ENCODE measurements at regions not wholly inside any gene's neighbourhood (a gene's known extent, or its start where the extent isn't known, plus 50 kb on each side); places are given as distances from the start of the nearest gene placed in this dataset.
"Not testable (repeated sequence)": the region's sequence is repeated elsewhere in the genome, so short reads cannot be mapped to it uniquely, and the experiment has no call there.

DNA sequence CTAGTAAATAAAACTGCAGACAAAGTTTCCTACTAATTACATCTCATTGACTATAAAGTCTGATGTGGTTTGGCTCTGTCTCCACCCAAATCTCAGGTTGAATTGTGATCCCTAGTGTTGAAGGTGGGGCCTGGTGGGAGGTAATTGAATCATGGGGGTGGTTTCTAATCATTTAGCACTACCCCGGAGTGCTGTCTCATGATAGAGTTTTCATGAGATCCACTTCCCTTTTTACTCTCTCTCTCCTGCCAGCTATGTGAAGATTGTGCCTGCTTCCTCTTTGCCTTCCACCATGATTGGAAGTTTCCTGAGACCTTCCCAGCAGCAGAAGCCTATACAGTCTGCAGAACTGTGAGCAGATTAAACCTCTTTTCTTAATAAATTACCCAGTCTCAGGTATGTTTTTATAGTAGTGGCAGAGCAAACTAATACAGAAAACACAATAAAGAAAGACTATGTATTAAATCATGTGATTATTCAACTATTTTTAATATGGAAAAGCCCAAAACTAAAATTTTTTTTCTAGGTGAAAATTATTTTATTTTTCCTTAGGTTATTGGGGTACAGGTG, 232.1 kb downstream of the FZD1 start:
- H3F3A ChIP-seq (ENCODE audit: control insufficient read depth, insufficient read depth): no peaks in the 10 kb centered on the region

DNA sequence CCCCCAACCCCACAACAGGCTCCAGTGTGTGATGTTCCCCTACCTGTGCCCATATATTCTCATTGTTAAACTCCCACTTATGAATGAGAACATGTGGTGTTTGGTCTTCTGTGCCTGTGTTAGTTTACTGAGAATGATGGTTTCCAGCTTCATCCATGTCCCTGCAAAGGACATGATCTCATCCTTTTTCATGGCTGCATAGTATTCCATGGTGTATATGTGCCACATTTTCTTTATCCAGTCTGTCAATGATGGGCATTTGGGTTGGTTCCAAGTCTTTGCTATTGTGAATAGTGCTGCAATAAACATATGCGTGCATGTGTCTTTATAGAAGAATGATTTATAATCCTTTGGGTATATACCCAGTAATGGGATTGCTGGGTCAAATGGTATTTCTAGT, 233.0 kb downstream of the FZD1 start:
- not testable (repeated sequence) for H3K79me2 ChIP-seq (ENCODE audit: control insufficient read depth, low read length); H3K36me3 ChIP-seq (ENCODE audit: control insufficient read depth, low read length); H3K9me2 ChIP-seq (replicated peaks; ENCODE audit: control insufficient read depth, low read length); H3K9me3 ChIP-seq (ENCODE audit: control insufficient read depth, insufficient read depth, low read length); H3K4me3 ChIP-seq (ENCODE audit: low read length); H4K20me1 ChIP-seq (ENCODE audit: control insufficient read depth, insufficient read depth, low read depth, low read length); H3K4me2 ChIP-seq (ENCODE audit: low read length); H3K27me3 ChIP-seq (ENCODE audit: control insufficient read depth, low read length); H3F3A ChIP-seq (ENCODE audit: control insufficient read depth, insufficient read depth); H3K27ac ChIP-seq (ENCODE audit: low read depth, low read length); H3K4me1 ChIP-seq (ENCODE audit: control insufficient read depth, low read length)

More for the DNA sequence above, 232.1 kb downstream of the FZD1 start:
- Histone ChIP-seq H3K9me2 (replicated peaks; ENCODE audit: control insufficient read depth, low read length) (no peaks in the 10 kb centered on the region), H3K4me3 (ENCODE audit: low read length) (no peak overlapping the region), H4K20me1 (ENCODE audit: control insufficient read depth, insufficient read depth, low read depth, low read length) (no peaks in the 10 kb centered on the region), H3K36me3 (ENCODE audit: control insufficient read depth, low read length) (no peaks in the 10 kb centered on the region), H3K9me3 (ENCODE audit: control insufficient read depth, insufficient read depth, low read length) (no peaks in the 10 kb centered on the region), H3K27me3 (ENCODE audit: control insufficient read depth, low read length) (no peaks in the 10 kb centered on the region), H3K79me2 (ENCODE audit: control insufficient read depth, low read length) (no peaks in the 10 kb centered on the region), H3K27ac (ENCODE audit: low read depth, low read length) (no peak overlapping the region), H3K4me1 (ENCODE audit: control insufficient read depth, low read length) (no peaks in the 10 kb centered on the region), H3K4me2 (ENCODE audit: low read length) (no peak overlapping the region)
- TF ChIP-seq EZH2phosphoT487 (IDR thresholded peaks at IDR 0.05; ENCODE audit: borderline replicate concordance, low read length): no peak
- TF ChIP-seq, protein P1, sequence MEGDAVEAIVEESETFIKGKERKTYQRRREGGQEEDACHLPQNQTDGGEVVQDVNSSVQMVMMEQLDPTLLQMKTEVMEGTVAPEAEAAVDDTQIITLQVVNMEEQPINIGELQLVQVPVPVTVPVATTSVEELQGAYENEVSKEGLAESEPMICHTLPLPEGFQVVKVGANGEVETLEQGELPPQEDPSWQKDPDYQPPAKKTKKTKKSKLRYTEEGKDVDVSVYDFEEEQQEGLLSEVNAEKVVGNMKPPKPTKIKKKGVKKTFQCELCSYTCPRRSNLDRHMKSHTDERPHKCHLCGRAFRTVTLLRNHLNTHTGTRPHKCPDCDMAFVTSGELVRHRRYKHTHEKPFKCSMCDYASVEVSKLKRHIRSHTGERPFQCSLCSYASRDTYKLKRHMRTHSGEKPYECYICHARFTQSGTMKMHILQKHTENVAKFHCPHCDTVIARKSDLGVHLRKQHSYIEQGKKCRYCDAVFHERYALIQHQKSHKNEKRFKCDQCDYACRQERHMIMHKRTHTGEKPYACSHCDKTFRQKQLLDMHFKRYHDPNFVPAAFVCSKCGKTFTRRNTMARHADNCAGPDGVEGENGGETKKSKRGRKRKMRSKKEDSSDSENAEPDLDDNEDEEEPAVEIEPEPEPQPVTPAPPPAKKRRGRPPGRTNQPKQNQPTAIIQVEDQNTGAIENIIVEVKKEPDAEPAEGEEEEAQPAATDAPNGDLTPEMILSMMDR (IDR thresholded peaks at IDR 0.05; ENCODE audit: low read depth, low read length, poor library complexity, severe bottlenecking): no peak

DNA sequence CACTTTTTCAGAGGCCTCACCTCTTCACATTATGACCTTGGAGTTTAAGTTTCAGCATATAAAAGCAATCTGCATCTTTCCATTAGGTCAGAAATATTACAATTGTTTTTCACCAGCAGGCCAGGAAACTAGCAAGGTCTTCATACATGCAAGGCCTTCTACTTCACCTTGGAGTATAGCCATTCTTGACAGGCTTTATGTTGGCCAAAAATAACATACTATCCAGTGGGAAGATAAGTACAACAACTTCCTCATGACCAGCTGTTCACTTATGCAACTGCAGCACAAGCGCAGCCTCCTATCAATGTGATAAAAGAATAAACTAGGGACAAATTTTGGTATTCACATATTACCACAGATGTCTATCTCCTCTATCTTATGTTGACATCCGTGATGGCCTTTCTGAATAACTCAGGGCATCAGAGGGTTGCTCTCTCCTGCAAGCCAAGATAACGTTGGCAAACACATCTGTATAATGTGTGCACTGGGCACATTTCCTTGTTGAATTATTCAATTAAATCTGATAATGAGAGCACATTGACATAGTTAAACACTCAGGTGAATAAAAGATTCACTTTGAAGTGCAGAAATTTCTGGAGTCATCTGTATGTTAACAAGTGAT, 239.8 kb downstream of the FZD1 start:
- no peaks in the 10 kb centered on the region for H3K27me3 ChIP-seq (ENCODE audit: control insufficient read depth, low read length)
- no peaks in the 10 kb centered on the region for H3K79me2 ChIP-seq (ENCODE audit: control insufficient read depth, low read length)
- H4K20me1 ChIP-seq (ENCODE audit: control insufficient read depth, insufficient read depth, low read depth, low read length): no peaks in the 10 kb centered on the region
- TF ChIP-seq, protein P1 (IDR thresholded peaks at IDR 0.05; ENCODE audit: low read depth, low read length, poor library complexity, severe bottlenecking): no peak
- H3K27ac ChIP-seq (ENCODE audit: low read depth, low read length): no peak overlapping the region
- H3F3A ChIP-seq (ENCODE audit: control insufficient read depth, insufficient read depth): no peaks in the 10 kb centered on the region
- no peaks in the 10 kb centered on the region for H3K36me3 ChIP-seq (ENCODE audit: control insufficient read depth, low read length)
- no peak overlapping the region for H3K4me3 ChIP-seq (ENCODE audit: low read length)
- no peaks in the 10 kb centered on the region for H3K9me3 ChIP-seq (ENCODE audit: control insufficient read depth, insufficient read depth, low read length)
- no peaks in the 10 kb centered on the region for H3K4me1 ChIP-seq (ENCODE audit: control insufficient read depth, low read length)
- H3K4me2 ChIP-seq (ENCODE audit: low read length): no peak overlapping the region
- H3K9me2 ChIP-seq (replicated peaks; ENCODE audit: control insufficient read depth, low read length): no peaks in the 10 kb centered on the region

DNA sequence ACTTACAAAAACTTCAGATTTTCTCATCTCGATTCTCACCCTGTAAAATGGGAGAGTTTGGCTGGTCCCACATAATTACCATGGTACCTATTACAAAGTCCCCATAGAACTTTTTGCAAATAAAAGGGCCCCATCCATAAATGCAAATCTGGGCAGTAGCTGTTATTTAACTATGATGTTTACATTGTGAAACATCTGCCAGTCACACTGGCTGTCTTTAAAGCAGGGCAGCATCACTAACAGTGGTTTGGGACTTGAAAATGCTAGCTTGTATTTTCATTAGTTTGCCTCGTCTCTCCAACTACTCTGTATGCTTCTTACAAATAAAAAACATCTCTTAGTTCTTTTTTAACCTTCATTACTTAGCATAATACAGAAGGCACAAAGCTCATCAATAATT, 240.7 kb downstream of the FZD1 start:
- TF ChIP-seq EZH2phosphoT487 (IDR thresholded peaks at IDR 0.05; ENCODE audit: borderline replicate concordance, low read length): no peak
- TF ChIP-seq, protein P1 (IDR thresholded peaks at IDR 0.05; ENCODE audit: low read depth, low read length, poor library complexity, severe bottlenecking): no peak
- no peaks in the 10 kb centered on the region for H3K36me3 ChIP-seq (ENCODE audit: control insufficient read depth, low read length)
- no peak overlapping the region for H3K27ac ChIP-seq (ENCODE audit: low read depth, low read length)
- no peaks in the 10 kb centered on the region for H3K79me2 ChIP-seq (ENCODE audit: control insufficient read depth, low read length)
- H4K20me1 ChIP-seq (ENCODE audit: control insufficient read depth, insufficient read depth, low read depth, low read length): no peaks in the 10 kb centered on the region
- H3K9me2 ChIP-seq (replicated peaks; ENCODE audit: control insufficient read depth, low read length): no peaks in the 10 kb centered on the region
- H3K9me3 ChIP-seq (ENCODE audit: control insufficient read depth, insufficient read depth, low read length): no peaks in the 10 kb centered on the region
- no peaks in the 10 kb centered on the region for H3K27me3 ChIP-seq (ENCODE audit: control insufficient read depth, low read length)
- H3K4me1 ChIP-seq (ENCODE audit: control insufficient read depth, low read length): no peaks in the 10 kb centered on the region
- no peak overlapping the region for H3K4me2 ChIP-seq (ENCODE audit: low read length)
- no peaks in the 10 kb centered on the region for H3F3A ChIP-seq (ENCODE audit: control insufficient read depth, insufficient read depth)
- H3K4me3 ChIP-seq (ENCODE audit: low read length): no peak overlapping the region

DNA sequence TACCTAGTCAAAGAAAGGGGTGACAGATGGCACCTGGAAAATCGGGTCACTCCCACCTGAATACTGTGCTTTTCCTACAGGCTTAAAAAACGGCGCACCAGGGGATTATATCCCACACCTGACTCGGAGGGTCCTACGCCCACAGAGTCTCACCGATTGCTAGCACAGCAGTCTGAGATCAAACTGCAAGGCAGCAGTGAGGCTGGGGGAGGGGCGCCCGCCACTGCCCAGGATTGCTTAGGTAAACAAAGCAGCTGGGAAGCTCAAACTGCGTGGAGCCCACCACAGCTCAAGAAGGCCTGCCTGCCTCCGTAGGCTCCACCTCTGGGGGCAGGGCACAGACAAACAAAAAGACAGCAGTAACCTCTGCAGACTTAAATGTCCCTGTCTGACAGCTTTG, 242.7 kb downstream of the FZD1 start:
- H3K4me1 ChIP-seq (ENCODE audit: control insufficient read depth, low read length); H3K4me3 ChIP-seq (ENCODE audit: low read length); H3K4me2 ChIP-seq (ENCODE audit: low read length); H4K20me1 ChIP-seq (ENCODE audit: control insufficient read depth, insufficient read depth, low read depth, low read length); H3K79me2 ChIP-seq (ENCODE audit: control insufficient read depth, low read length); H3K36me3 ChIP-seq (ENCODE audit: control insufficient read depth, low read length); H3K9me3 ChIP-seq (ENCODE audit: control insufficient read depth, insufficient read depth, low read length); H3F3A ChIP-seq (ENCODE audit: control insufficient read depth, insufficient read depth); H3K27ac ChIP-seq (ENCODE audit: low read depth, low read length); H3K9me2 ChIP-seq (replicated peaks; ENCODE audit: control insufficient read depth, low read length); H3K27me3 ChIP-seq (ENCODE audit: control insufficient read depth, low read length): not testable (repeated sequence)

DNA sequence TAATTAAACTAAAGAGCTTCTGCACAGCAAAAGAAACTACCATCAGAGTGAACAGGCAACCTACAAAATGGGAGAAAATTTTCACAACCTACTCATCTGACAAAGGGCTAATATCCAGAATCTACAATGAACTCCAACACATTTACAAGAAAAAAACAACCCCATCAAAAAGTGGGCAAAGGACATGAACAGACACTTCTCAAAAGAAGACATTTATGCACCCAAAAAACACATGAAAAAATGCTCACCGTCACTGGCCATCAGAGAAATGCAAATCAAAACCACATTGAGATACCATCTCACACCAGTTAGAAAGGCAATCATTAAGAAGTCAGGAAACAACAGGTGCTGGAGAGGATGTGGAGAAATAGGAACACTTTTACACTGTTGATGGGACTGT, 247.6 kb downstream of the FZD1 start:
- H3K27ac ChIP-seq (ENCODE audit: low read depth, low read length); H3K4me1 ChIP-seq (ENCODE audit: control insufficient read depth, low read length): not testable (repeated sequence)

More for the DNA sequence above, 247.6 kb downstream of the FZD1 start:
- not testable (repeated sequence) for H3K4me3 ChIP-seq (ENCODE audit: low read length); H3K36me3 ChIP-seq (ENCODE audit: control insufficient read depth, low read length); H3K27me3 ChIP-seq (ENCODE audit: control insufficient read depth, low read length); H4K20me1 ChIP-seq (ENCODE audit: control insufficient read depth, insufficient read depth, low read depth, low read length); H3K4me2 ChIP-seq (ENCODE audit: low read length); H3K9me2 ChIP-seq (replicated peaks; ENCODE audit: control insufficient read depth, low read length); H3F3A ChIP-seq (ENCODE audit: control insufficient read depth, insufficient read depth); H3K9me3 ChIP-seq (ENCODE audit: control insufficient read depth, insufficient read depth, low read length); H3K79me2 ChIP-seq (ENCODE audit: control insufficient read depth, low read length)

All from DOHH2 (cell line).